ENCODE measurements at regions not wholly inside any gene's neighbourhood (a gene's known extent, or its start where the extent isn't known, plus 50 kb on each side); places are given as distances from the start of the nearest gene placed in this dataset.

DNA sequence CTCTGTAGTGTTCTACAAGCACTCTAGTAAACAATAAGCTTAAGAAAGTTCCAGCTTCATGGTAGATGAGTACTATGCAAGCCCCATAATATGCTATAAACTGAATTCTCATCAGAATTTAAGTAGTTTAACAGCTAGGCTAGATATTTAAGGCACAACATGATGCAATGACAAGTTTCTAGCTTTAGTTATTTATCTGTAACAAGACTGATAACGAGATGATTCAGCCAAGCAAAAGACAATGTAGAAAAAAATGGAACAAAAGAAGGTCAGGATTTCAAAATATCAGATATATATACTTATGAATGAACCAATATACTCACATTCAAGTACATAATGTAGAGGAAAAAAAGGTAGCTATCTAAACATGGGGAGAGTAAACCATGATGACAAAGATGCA is 61.0 kb upstream of the RERGL start:
- Mint-ChIP-seq H3K4me3 (no peak overlapping the region), H3K27ac (no peak overlapping the region), H3K4me1 (peaks cover 9% of the 10 kb centered on the region), H3K9me3 (peaks cover 3 to 11% (median 7%) of the 10 kb centered on the region in 7 donors), H3K36me3 (no peaks in the 10 kb centered on the region), H3K27me3 (ENCODE audit: low read depth in 3 of 3) (no peaks in the 10 kb centered on the region)
- no peak for DNase-seq
- Histone ChIP-seq H3K79me2 (ENCODE audit: insufficient read depth, low read length) (no peaks in the 10 kb centered on the region), H3K4me2 (replicated peaks; ENCODE audit: extremely low read depth, low read length, poor library complexity, severe bottlenecking) (no peak overlapping the region), H3K36me3 (replicated peaks in 1 of 2; ENCODE audit: control insufficient read depth in 1 of 2, insufficient read depth in 2 of 2, low read length in 2 of 2) (no peaks in the 10 kb centered on the region), H3K27ac (ENCODE audit: low read depth in 1 of 2, low read length in 2 of 2) (no peak overlapping the region), H3K4me3 (replicated peaks in 1 of 3; ENCODE audit: low read depth in 2 of 3, low read length in 3 of 3) (no peak overlapping the region), H2AFZ (ENCODE audit: insufficient read depth, low read depth, low read length, poor library complexity, severe bottlenecking) (no peak overlapping the region), H3K4me1 (ENCODE audit: control insufficient read depth in 1 of 2, insufficient read depth in 2 of 2, low read length in 2 of 2) (peaks cover 5 to 12% of the 10 kb centered on the region in 2 donors), H3K27me3 (ENCODE audit: control insufficient read depth in 2 of 2, insufficient read depth in 2 of 2, low read length in 2 of 2) (no peaks in the 10 kb centered on the region), H3K9me3 (replicated peaks in 1 of 2; ENCODE audit: control insufficient read depth in 1 of 2, insufficient read depth in 1 of 2, low read length in 2 of 2) (peaks cover 2 to 7% of the 10 kb centered on the region in 2 donors), H3K9ac (ENCODE audit: insufficient read depth, low read length, poor library complexity, severe bottlenecking) (no peak overlapping the region), H4K20me1 (ENCODE audit: insufficient read depth, low read length) (no peaks in the 10 kb centered on the region)
- WGBS (ENCODE audit: insufficient coverage): no CpG with 5 or more reads among the region's 1 CpG
- intact Hi-C loops (cut with micrococcal nuclease): no loop called here
- TF ChIP-seq, protein P1, sequence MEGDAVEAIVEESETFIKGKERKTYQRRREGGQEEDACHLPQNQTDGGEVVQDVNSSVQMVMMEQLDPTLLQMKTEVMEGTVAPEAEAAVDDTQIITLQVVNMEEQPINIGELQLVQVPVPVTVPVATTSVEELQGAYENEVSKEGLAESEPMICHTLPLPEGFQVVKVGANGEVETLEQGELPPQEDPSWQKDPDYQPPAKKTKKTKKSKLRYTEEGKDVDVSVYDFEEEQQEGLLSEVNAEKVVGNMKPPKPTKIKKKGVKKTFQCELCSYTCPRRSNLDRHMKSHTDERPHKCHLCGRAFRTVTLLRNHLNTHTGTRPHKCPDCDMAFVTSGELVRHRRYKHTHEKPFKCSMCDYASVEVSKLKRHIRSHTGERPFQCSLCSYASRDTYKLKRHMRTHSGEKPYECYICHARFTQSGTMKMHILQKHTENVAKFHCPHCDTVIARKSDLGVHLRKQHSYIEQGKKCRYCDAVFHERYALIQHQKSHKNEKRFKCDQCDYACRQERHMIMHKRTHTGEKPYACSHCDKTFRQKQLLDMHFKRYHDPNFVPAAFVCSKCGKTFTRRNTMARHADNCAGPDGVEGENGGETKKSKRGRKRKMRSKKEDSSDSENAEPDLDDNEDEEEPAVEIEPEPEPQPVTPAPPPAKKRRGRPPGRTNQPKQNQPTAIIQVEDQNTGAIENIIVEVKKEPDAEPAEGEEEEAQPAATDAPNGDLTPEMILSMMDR (IDR thresholded peaks at IDR 0.05): no peak

DNA sequence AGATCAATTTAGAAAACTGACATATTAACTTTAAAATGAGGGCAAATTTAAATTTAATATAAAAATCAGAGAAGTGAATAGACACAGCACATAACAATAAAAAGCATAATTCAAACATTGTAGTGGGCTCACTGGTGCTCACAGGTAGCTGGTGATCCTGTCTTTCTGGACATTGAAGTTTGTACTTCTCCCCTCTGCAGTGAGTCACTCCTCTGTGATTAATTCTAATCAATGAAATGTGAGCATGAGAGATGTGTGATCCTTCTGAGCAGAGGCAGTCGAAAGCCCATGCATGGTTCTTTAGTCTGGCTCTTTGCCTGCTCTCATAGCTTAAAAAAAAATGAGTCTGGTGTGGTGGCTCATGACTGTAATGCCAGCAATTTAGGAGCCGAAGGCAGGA is 59.0 kb upstream of the RERGL start:
- Histone ChIP-seq H3K79me2 (ENCODE audit: insufficient read depth, low read length) (no peaks in the 10 kb centered on the region), H3K27ac (ENCODE audit: low read depth in 1 of 2, low read length in 2 of 2) (no peak overlapping the region), H3K4me1 (ENCODE audit: control insufficient read depth in 1 of 2, insufficient read depth in 2 of 2, low read length in 2 of 2) (peaks cover 15 to 23% of the 10 kb centered on the region in 2 donors), H2AFZ (ENCODE audit: insufficient read depth, low read depth, low read length, poor library complexity, severe bottlenecking) (no peak overlapping the region), H3K4me3 (replicated peaks in 1 of 3; ENCODE audit: low read depth in 2 of 3, low read length in 3 of 3) (no peak overlapping the region), H3K4me2 (replicated peaks; ENCODE audit: extremely low read depth, low read length, poor library complexity, severe bottlenecking) (no peak overlapping the region), H3K9me3 (replicated peaks in 1 of 2; ENCODE audit: control insufficient read depth in 1 of 2, insufficient read depth in 1 of 2, low read length in 2 of 2) (no peaks in the 10 kb centered on the region), H3K27me3 (ENCODE audit: control insufficient read depth in 2 of 2, insufficient read depth in 2 of 2, low read length in 2 of 2) (no peaks in the 10 kb centered on the region), H3K9ac (ENCODE audit: insufficient read depth, low read length, poor library complexity, severe bottlenecking) (no peak overlapping the region), H4K20me1 (ENCODE audit: insufficient read depth, low read length) (no peaks in the 10 kb centered on the region), H3K36me3 (replicated peaks in 1 of 2; ENCODE audit: control insufficient read depth in 1 of 2, insufficient read depth in 2 of 2, low read length in 2 of 2) (no peaks in the 10 kb centered on the region)
- no peak overlapping the region for H3K4me3 Mint-ChIP-seq
- peaks cover 0 to 2% (median 0%) of the 10 kb centered on the region in 7 donors for H3K9me3 Mint-ChIP-seq
- TF ChIP-seq, protein P1 (IDR thresholded peaks at IDR 0.05): no peak
- intact Hi-C loops (cut with micrococcal nuclease): no loop called here
- no peak overlapping the region for H3K27ac Mint-ChIP-seq
- H3K36me3 Mint-ChIP-seq: no peaks in the 10 kb centered on the region
- H3K27me3 Mint-ChIP-seq (ENCODE audit: low read depth in 3 of 3): no peaks in the 10 kb centered on the region
- DNase-seq: no peak
- 100% methylated on average over 2 of the region's 2 CpGs for WGBS (ENCODE audit: insufficient coverage)
- H3K4me1 Mint-ChIP-seq: peaks cover 15% of the 10 kb centered on the region
